Effector memory CD8-positive, alpha-beta T cell (primary cell): ENCODE measurements at regions not wholly inside any gene's neighbourhood (a gene's known extent, or its start where the extent isn't known, plus 50 kb on each side); places are given as distances from the start of the nearest gene placed in this dataset.

Experiments
- ATAC-seq: fragments of 150-1000 bp; cut with Tn5 transposase; replicated peaks from 2 replicates; pipeline ENCODE4 v1.10.0; 2021; ENCODE audit warnings: mild to moderate bottlenecking, moderate library complexity
- DNase-seq, 3 experiments: peaks; one replicate each; pipeline ENCODE4 v3.0.0; 2021
- H3K27ac Mint-ChIP-seq, 2 donors: one replicate each; pipeline ENCODE4 v1.8.0; 2022; ENCODE audit warnings: mild to moderate bottlenecking in 2 of 2, mixed read lengths in 2 of 2, moderate library complexity in 2 of 2
- H3K27me3 Mint-ChIP-seq, 2 donors: one replicate each; pipeline ENCODE4 v1.8.0; 2022; ENCODE audit warnings: mixed read lengths in 2 of 2
- H3K36me3 Mint-ChIP-seq: one replicate; pipeline ENCODE4 v1.8.0; 2022; ENCODE audit warnings: mild to moderate bottlenecking, moderate library complexity, mixed read lengths; ENCODE audit not compliant: insufficient read depth
- H3K4me1 Mint-ChIP-seq, 2 donors: one replicate each; pipeline ENCODE4 v1.8.0; 2022; ENCODE audit warnings: low read depth in 2 of 2, mixed read lengths in 2 of 2
- H3K4me3 Mint-ChIP-seq, 2 donors: one replicate each; pipeline ENCODE4 v1.8.0; 2022; ENCODE audit warnings: mild to moderate bottlenecking in 2 of 2, mixed read lengths in 2 of 2, moderate library complexity in 2 of 2
- H3K9me3 Mint-ChIP-seq, 2 donors: one replicate each; pipeline ENCODE4 v1.8.0; 2022; ENCODE audit warnings: mixed read lengths in 2 of 2

- no peak for ATAC-seq
- no peaks in the 10 kb centered on the region for H3K9me3 Mint-ChIP-seq
- no peak overlapping the region for H3K4me3 Mint-ChIP-seq
- H3K36me3 Mint-ChIP-seq = no peaks in the 10 kb centered on the region
- H3K27ac Mint-ChIP-seq = no peak overlapping the region
- H3K27me3 Mint-ChIP-seq = peaks cover 10 to 24% of the 10 kb centered on the region in 2 donors
- no peak for DNase-seq
- no peaks in the 10 kb centered on the region for H3K4me1 Mint-ChIP-seq
These were observed 203.7 kb upstream of the FOXQ1 start for GRCh38 chr6:1108198-1108597.

- no peak overlapping the region for H3K27ac Mint-ChIP-seq
These were observed 204.3 kb upstream of the FOXQ1 start for GRCh38 chr6:1107578-1107977.

GRCh38 chr6:1105833-1106400, 206.0 kb upstream of the FOXQ1 start:
- no peak for DNase-seq
- no peaks in the 10 kb centered on the region for H3K36me3 Mint-ChIP-seq
- H3K4me3 Mint-ChIP-seq = no peak overlapping the region
- H3K27me3 Mint-ChIP-seq = peaks cover 25 to 46% of the 10 kb centered on the region in 2 donors
- no peak overlapping the region for H3K27ac Mint-ChIP-seq
- no peaks in the 10 kb centered on the region for H3K9me3 Mint-ChIP-seq
- no peaks in the 10 kb centered on the region for H3K4me1 Mint-ChIP-seq
- ATAC-seq = no peak

More at GRCh38 chr6:1107578-1107977, 204.3 kb upstream of the FOXQ1 start:
- Mint-ChIP-seq H3K4me3 (no peak overlapping the region), H3K36me3 (no peaks in the 10 kb centered on the region), H3K4me1 (no peaks in the 10 kb centered on the region), H3K27me3 (peaks cover 13 to 30% of the 10 kb centered on the region in 2 donors), H3K9me3 (no peaks in the 10 kb centered on the region)
- ATAC-seq = no peak
- no peak for DNase-seq

- Mint-ChIP-seq H3K36me3 (no peaks in the 10 kb centered on the region), H3K27me3 (peaks cover 29 to 53% of the 10 kb centered on the region in 2 donors), H3K4me3 (no peak overlapping the region), H3K9me3 (no peaks in the 10 kb centered on the region), H3K27ac (no peak overlapping the region), H3K4me1 (no peaks in the 10 kb centered on the region)
- DNase-seq (no peak), ATAC-seq (no peak)
These were observed 206.8 kb upstream of the FOXQ1 start for GRCh38 chr6:1104988-1105670.

- DNase-seq = no peak
- no peaks in the 10 kb centered on the region for H3K36me3 Mint-ChIP-seq
- ATAC-seq = no peak
- no peaks in the 10 kb centered on the region for H3K4me1 Mint-ChIP-seq
- H3K9me3 Mint-ChIP-seq = no peaks in the 10 kb centered on the region
- no peak overlapping the region for H3K27ac Mint-ChIP-seq
- H3K4me3 Mint-ChIP-seq = no peak overlapping the region
- peaks cover 38 to 64% of the 10 kb centered on the region in 2 donors for H3K27me3 Mint-ChIP-seq
These were observed 207.8 kb upstream of the FOXQ1 start for GRCh38 chr6:1103945-1104623.

- Mint-ChIP-seq H3K27me3 (peaks cover 42 to 60% of the 10 kb centered on the region in 2 donors), H3K27ac (no peak overlapping the region), H3K36me3 (no peaks in the 10 kb centered on the region), H3K4me3 (no peak overlapping the region), H3K4me1 (no peaks in the 10 kb centered on the region), H3K9me3 (no peaks in the 10 kb centered on the region)
- ATAC-seq (no peak), DNase-seq (no peak)
These were observed 208.9 kb upstream of the FOXQ1 start for GRCh38 chr6:1103021-1103420.

GRCh38 chr6:1100269-1100668, 211.6 kb upstream of the FOXQ1 start:
- H3K36me3 Mint-ChIP-seq = no peaks in the 10 kb centered on the region
- no peak overlapping the region for H3K4me3 Mint-ChIP-seq
- DNase-seq = no peak
- peaks cover 42 to 66% of the 10 kb centered on the region in 2 donors for H3K27me3 Mint-ChIP-seq
- no peak overlapping the region for H3K27ac Mint-ChIP-seq
- ATAC-seq = no peak
- peaks cover 0 to 3% of the 10 kb centered on the region in 2 donors for H3K9me3 Mint-ChIP-seq
- no peaks in the 10 kb centered on the region for H3K4me1 Mint-ChIP-seq

GRCh38 chr6:1099264-1099663, 212.6 kb upstream of the FOXQ1 start:
- DNase-seq (no peak), ATAC-seq (no peak)
- H3K27me3 Mint-ChIP-seq = peaks cover 42 to 74% of the 10 kb centered on the region in 2 donors
- no peaks in the 10 kb centered on the region for H3K36me3 Mint-ChIP-seq
- H3K9me3 Mint-ChIP-seq = peaks cover 0 to 3% of the 10 kb centered on the region in 2 donors
- H3K4me3 Mint-ChIP-seq = no peak overlapping the region
- H3K27ac Mint-ChIP-seq = no peak overlapping the region
- H3K4me1 Mint-ChIP-seq = no peaks in the 10 kb centered on the region

- peaks cover 0 to 3% of the 10 kb centered on the region in 2 donors for H3K9me3 Mint-ChIP-seq
- H3K4me1 Mint-ChIP-seq = no peaks in the 10 kb centered on the region
- H3K4me3 Mint-ChIP-seq = no peak overlapping the region
- no peak overlapping the region for H3K27ac Mint-ChIP-seq
- no peaks in the 10 kb centered on the region for H3K36me3 Mint-ChIP-seq
- ATAC-seq = no peak
- no peak for DNase-seq
- H3K27me3 Mint-ChIP-seq = peaks cover 50 to 69% of the 10 kb centered on the region in 2 donors
These were observed 214.7 kb upstream of the FOXQ1 start for GRCh38 chr6:1096967-1097765.

GRCh38 chr6:1094306-1094705, 217.6 kb upstream of the FOXQ1 start:
- DNase-seq (no peak), ATAC-seq (no peak)
- Mint-ChIP-seq H3K9me3 (peaks cover 0 to 3% of the 10 kb centered on the region in 2 donors), H3K4me1 (no peaks in the 10 kb centered on the region), H3K27me3 (peaks cover 34 to 40% of the 10 kb centered on the region in 2 donors), H3K4me3 (no peak overlapping the region), H3K27ac (no peak overlapping the region), H3K36me3 (no peaks in the 10 kb centered on the region)

- H3K9me3 Mint-ChIP-seq = peaks cover 0 to 3% of the 10 kb centered on the region in 2 donors
- no peak for ATAC-seq
- no peak for DNase-seq
- peaks cover 27 to 39% of the 10 kb centered on the region in 2 donors for H3K27me3 Mint-ChIP-seq
- no peaks in the 10 kb centered on the region for H3K4me1 Mint-ChIP-seq
- H3K27ac Mint-ChIP-seq = no peak overlapping the region
- H3K4me3 Mint-ChIP-seq = no peak overlapping the region
- H3K36me3 Mint-ChIP-seq = no peaks in the 10 kb centered on the region
These were observed 220.0 kb upstream of the FOXQ1 start for GRCh38 chr6:1091900-1092299.

GRCh38 chr6:1089859-1090258, 222.0 kb upstream of the FOXQ1 start:
- Mint-ChIP-seq H3K4me3 (no peak overlapping the region), H3K27me3 (peaks cover 22 to 45% of the 10 kb centered on the region in 2 donors), H3K4me1 (no peaks in the 10 kb centered on the region), H3K36me3 (no peaks in the 10 kb centered on the region), H3K9me3 (no peaks in the 10 kb centered on the region), H3K27ac (no peak overlapping the region)
- no peak for ATAC-seq
- no peak for DNase-seq

- Mint-ChIP-seq H3K4me3 (no peak overlapping the region), H3K27ac (no peak overlapping the region), H3K36me3 (no peaks in the 10 kb centered on the region), H3K9me3 (no peaks in the 10 kb centered on the region), H3K4me1 (no peaks in the 10 kb centered on the region), H3K27me3 (peaks cover 19 to 35% of the 10 kb centered on the region in 2 donors)
- DNase-seq = no peak
- no peak for ATAC-seq
These were observed 223.4 kb upstream of the FOXQ1 start for GRCh38 chr6:1088492-1089001.
